HEK293 (cell line): ENCODE measurements at regions not wholly inside any gene's neighbourhood (a gene's known extent, or its start where the extent isn't known, plus 50 kb on each side); places are given as distances from the start of the nearest gene placed in this dataset.

Experiments used
- CTCF ChIA-PET: fragments of 350-600 bp; formaldehyde crosslinking; extraction: SDS; loops from one replicate; lab custom pipeline; 2021; ENCODE audit warnings: antibody characterized with exemption; lab: Yijun Ruan, JAX
- POLR2A ChIA-PET: fragments of 300-600 bp; formaldehyde crosslinking; extraction: SDS; loops from one replicate; lab custom pipeline; 2020; ENCODE audit warnings: antibody characterized with exemption, inconsistent platforms; lab: Yijun Ruan, JAX
- H3K27ac ChIP-seq: fragments of 200-500 bp; sonication (Bioruptor generic); 2 replicates; pipeline ENCODE4 v1.5.1; 2014; ENCODE audit warnings: low read depth, low read length, control low read depth, inconsistent platforms; ENCODE audit errors: extremely low read depth
- H3K36me3 ChIP-seq, 2 experiments: fragments of 200-500 bp in 1 of 2; sonication (Bioruptor generic) in 1 of 2; 1 replicate in 1 of 2; 2 replicates in 1 of 2; pipeline ENCODE4 v1.5.1; 2014 to 2017; ENCODE audit warnings: inconsistent platforms in 2 of 2, low read length in 2 of 2; ENCODE audit not compliant: control insufficient read depth in 2 of 2, insufficient read depth in 1 of 2
- H3K4me1 ChIP-seq: fragments of 200-500 bp; sonication (Bioruptor generic); 2 replicates; pipeline ENCODE4 v1.5.1; 2014; ENCODE audit warnings: mild to moderate bottlenecking, low read length, inconsistent platforms; ENCODE audit not compliant: control insufficient read depth, insufficient read depth
- H3K4me3 ChIP-seq: 2 replicates; pipeline ENCODE4 v1.5.1; 2011; ENCODE audit warnings: low read depth, mild to moderate bottlenecking, control low read depth, low read length, moderate library complexity
- H3K9me3 ChIP-seq: fragments of 200-500 bp; sonication (Bioruptor generic); 2 replicates; pipeline ENCODE4 v1.5.1; 2014; ENCODE audit warnings: low read depth, low read length, inconsistent platforms; ENCODE audit not compliant: control insufficient read depth, insufficient read depth
- GFI1B ChIP-seq: fragments of 450-650 bp; formaldehyde crosslinking; IDR thresholded peaks from 2 replicates; pipeline ENCODE4 v1.5.1; 2016; ENCODE audit warnings: missing biosample characterization, missing genetic modification characterization
- KLF7 ChIP-seq: fragments of 450-650 bp; formaldehyde crosslinking; IDR thresholded peaks from 2 replicates; pipeline ENCODE4 v1.5.1; 2016; ENCODE audit warnings: missing biosample characterization, missing genetic modification characterization, borderline replicate concordance
- KLF8 ChIP-seq: fragments of 450-650 bp; formaldehyde crosslinking; IDR thresholded peaks from 2 replicates; pipeline ENCODE4 v1.5.1; 2016; ENCODE audit warnings: missing biosample characterization, missing genetic modification characterization
- MEIS1 ChIP-seq: sonication (generic); formaldehyde crosslinking; IDR thresholded peaks from 2 replicates; pipeline ENCODE4 v1.8.1; 2022; ENCODE audit warnings: missing genetic modification reagents, mild to moderate bottlenecking, borderline replicate concordance
- ZBTB26 ChIP-seq: fragments of 450-650 bp; formaldehyde crosslinking; optimal IDR thresholded peaks from 2 replicates; pipeline ENCODE3; 2016; ENCODE audit warnings: missing biosample characterization, mild to moderate bottlenecking, missing genetic modification characterization
- ZBTB44 ChIP-seq: fragments of 450-650 bp; IDR thresholded peaks from 2 replicates; pipeline ENCODE4 v1.5.1; 2018; ENCODE audit warnings: missing biosample characterization, mild to moderate bottlenecking, missing genetic modification characterization
- ZNF133 ChIP-seq: fragments of 450-650 bp; formaldehyde crosslinking; IDR thresholded peaks from 2 replicates; pipeline ENCODE4 v1.5.1; 2016; ENCODE audit warnings: missing biosample characterization, missing genetic modification characterization
- ZNF18 ChIP-seq: fragments of 450-650 bp; formaldehyde crosslinking; IDR thresholded peaks from 2 replicates; pipeline ENCODE4 v1.5.1; 2016; ENCODE audit warnings: missing biosample characterization, missing genetic modification characterization
- ZNF19 ChIP-seq: fragments of 450-650 bp; formaldehyde crosslinking; IDR thresholded peaks from 2 replicates; pipeline ENCODE4; 2016; ENCODE audit warnings: missing biosample characterization, missing genetic modification characterization, low read depth
- ZNF23 ChIP-seq: fragments of 450-650 bp; formaldehyde crosslinking; IDR thresholded peaks from 2 replicates; pipeline ENCODE4 v1.5.1; 2016; ENCODE audit warnings: missing biosample characterization, missing genetic modification characterization, borderline replicate concordance
- ZNF274 ChIP-seq, 2 experiments: fragments of 200-500 bp in 1 of 2; fragments of 450-650 bp in 1 of 2; sonication (Bioruptor generic) in 1 of 2; formaldehyde crosslinking in 1 of 2; IDR thresholded peaks; 2 replicates each; pipeline versions ENCODE4 v1.5.1 to v1.6.1; 2014 to 2016; ENCODE audit warnings: borderline replicate concordance in 1 of 2, inconsistent platforms in 1 of 2, low read length in 1 of 2, missing biosample characterization in 1 of 2, missing genetic modification characterization in 1 of 2
- ZNF302 ChIP-seq: fragments of 450-650 bp; formaldehyde crosslinking; IDR thresholded peaks from 2 replicates; pipeline ENCODE4 v1.5.1; 2016; ENCODE audit warnings: missing biosample characterization, missing genetic modification characterization, low read depth
- ZNF341 ChIP-seq: fragments of 450-650 bp; formaldehyde crosslinking; IDR thresholded peaks from 2 replicates; pipeline ENCODE4; 2016; ENCODE audit warnings: low read depth, missing biosample characterization, missing genetic modification characterization
- ZNF350 ChIP-seq: fragments of 450-650 bp; formaldehyde crosslinking; IDR thresholded peaks from 2 replicates; pipeline ENCODE4 v1.5.0; 2017; ENCODE audit warnings: missing biosample characterization, mild to moderate bottlenecking, missing genetic modification characterization
- ZNF362 ChIP-seq: fragments of 450-650 bp; formaldehyde crosslinking; IDR thresholded peaks from 2 replicates; pipeline ENCODE4 v1.5.1; 2016; ENCODE audit warnings: missing biosample characterization, missing genetic modification characterization
- ZNF510 ChIP-seq: fragments of 450-650 bp; formaldehyde crosslinking; IDR thresholded peaks from 2 replicates; pipeline ENCODE4 v1.5.1; 2018; ENCODE audit warnings: mild to moderate bottlenecking, missing genetic modification characterization, missing biosample characterization; ENCODE audit not compliant: insufficient replicate concordance
- ZNF513 ChIP-seq: fragments of 450-650 bp; IDR thresholded peaks from 2 replicates; pipeline ENCODE4 v1.5.1; 2018; ENCODE audit warnings: missing biosample characterization, missing genetic modification characterization
- ZNF530 ChIP-seq: fragments of 450-650 bp; formaldehyde crosslinking; IDR thresholded peaks from 2 replicates; pipeline ENCODE4 v1.5.1; 2016; ENCODE audit warnings: low read depth, missing biosample characterization, missing genetic modification characterization
- ZNF548 ChIP-seq: fragments of 450-650 bp; formaldehyde crosslinking; IDR thresholded peaks from 2 replicates; pipeline ENCODE4 v1.5.1; 2016; ENCODE audit warnings: missing biosample characterization, missing genetic modification characterization
- ZNF585B ChIP-seq: fragments of 450-650 bp; formaldehyde crosslinking; IDR thresholded peaks from 2 replicates; pipeline ENCODE4 v1.5.1; 2016; ENCODE audit warnings: missing biosample characterization, missing genetic modification characterization
- ZNF623 ChIP-seq: fragments of 450-650 bp; formaldehyde crosslinking; IDR thresholded peaks from 2 replicates; pipeline ENCODE4 v1.5.1; 2016; ENCODE audit warnings: missing biosample characterization, missing genetic modification characterization
- ZNF624 ChIP-seq: fragments of 450-650 bp; formaldehyde crosslinking; IDR thresholded peaks from 2 replicates; pipeline ENCODE4 v1.5.1; 2017; ENCODE audit warnings: missing biosample characterization, missing genetic modification characterization
- ZNF704 ChIP-seq: fragments of 450-650 bp; formaldehyde crosslinking; IDR thresholded peaks from 2 replicates; pipeline ENCODE4 v1.5.1; 2016; ENCODE audit warnings: missing biosample characterization, missing genetic modification characterization
- ZNF785 ChIP-seq: fragments of 450-650 bp; formaldehyde crosslinking; IDR thresholded peaks from 2 replicates; pipeline ENCODE4 v1.5.1; 2016; ENCODE audit warnings: missing biosample characterization, missing genetic modification characterization
- ZNF830 ChIP-seq: fragments of 450-650 bp; IDR thresholded peaks from 2 replicates; pipeline ENCODE4 v1.5.0; 2018; ENCODE audit warnings: missing biosample characterization, missing genetic modification characterization, low read depth, mild to moderate bottlenecking, moderate library complexity
- ZSCAN5A ChIP-seq: fragments of 450-650 bp; formaldehyde crosslinking; IDR thresholded peaks from 2 replicates; pipeline ENCODE4 v1.5.1; 2016; ENCODE audit warnings: missing biosample characterization, missing genetic modification characterization

GRCh38 chr15:39367596-39367995, 213.3 kb upstream of the THBS1 start:
- H3K4me1 ChIP-seq = peaks cover 10% of the 10 kb centered on the region
- TF ChIP-seq ZNF785 (tag by site-specific recombination) (no peak), MEIS1 (CRISPR knock-in tag) (no peak), ZNF530 (no peak), ZNF23 (tag by site-specific recombination) (no peak), ZNF585B (tag by site-specific recombination) (no peak), ZNF133 (tag by site-specific recombination) (no peak), ZNF19 (no peak), ZNF18 (no peak), ZNF302 (tag by site-specific recombination) (no peak), ZNF341 (no peak), ZNF513 (tag by site-specific recombination) (no peak), ZBTB26 (tag by site-specific recombination) (no peak), ZNF548 (no peak), KLF8 (no peak), ZNF350 (tag by site-specific recombination) (no peak), ZNF274 (IDR thresholded peaks at IDR 0.05; ENCODE audit: low read length) (no peak), ZNF274 (tag by site-specific recombination; IDR thresholded peaks at IDR 0.05; ENCODE audit: borderline replicate concordance) (no peak), GFI1B (tag by site-specific recombination) (no peak), ZNF510 (no peak)
- TF ChIP-seq, all 188 proteins: peak for 0
- Histone ChIP-seq H3K9me3 (no peaks in the 10 kb centered on the region), H3K36me3 (no peaks in the 10 kb centered on the region), H3K27ac (no peak overlapping the region), H3K4me3 (no peak overlapping the region)
- ChIA-PET POLR2A (no interaction called here), CTCF (no interaction called here)

- TF ChIP-seq ZNF362 (tag by site-specific recombination) (no peak), ZBTB44 (no peak), ZNF704 (no peak), KLF7 (tag by site-specific recombination) (no peak), KLF8 (no peak), ZNF624 (tag by site-specific recombination) (no peak), ZNF19 (no peak), ZNF274 (IDR thresholded peaks at IDR 0.05; ENCODE audit: low read length) (no peak), ZNF274 (tag by site-specific recombination; IDR thresholded peaks at IDR 0.05; ENCODE audit: borderline replicate concordance) (no peak), ZSCAN5A (tag by site-specific recombination) (no peak), ZNF830 (no peak), ZNF623 (tag by site-specific recombination) (no peak)
- Histone ChIP-seq H3K4me1 (peaks cover 5% of the 10 kb centered on the region; the same call in 1 of the 2 replicates), H3K36me3 (no peaks in the 10 kb centered on the region), H3K9me3 (no peaks in the 10 kb centered on the region), H3K27ac (no peak overlapping the region), H3K4me3 (no peak overlapping the region)
- CTCF ChIA-PET = no interaction called here
- POLR2A ChIA-PET = no interaction called here
Observed at GRCh38 chr15:39369768-39370167, 211.1 kb upstream of the THBS1 start.
